ENCODE measurements at regions not wholly inside any gene's neighbourhood (a gene's known extent, or its start where the extent isn't known, plus 50 kb on each side); places are given as distances from the start of the nearest gene placed in this dataset.
"Not testable (repeated sequence)": the region's sequence is repeated elsewhere in the genome, so short reads cannot be mapped to it uniquely, and the experiment has no call there.

GRCh38 chr4:57300300-57300699 lies 190.1 kb upstream of the IGFBP7 start:
- not testable (repeated sequence) for DNase-seq

GRCh38 chr4:57291911-57292310 lies 181.7 kb upstream of the IGFBP7 start:
- no peak for DNase-seq

GRCh38 chr4:57287687-57288604 lies 177.8 kb upstream of the IGFBP7 start:
- no peak for DNase-seq

GRCh38 chr4:57282933-57283310 lies 172.7 kb upstream of the IGFBP7 start:
- DNase-seq, result no peak

GRCh38 chr4:57280481-57280880 lies 170.3 kb upstream of the IGFBP7 start:
- no peak for DNase-seq

- DNase-seq, result no peak
Measured at GRCh38 chr4:57278780-57279179, 168.6 kb upstream of the IGFBP7 start.

GRCh38 chr4:57274082-57274481 lies 163.9 kb upstream of the IGFBP7 start:
- no peak for DNase-seq

GRCh38 chr4:57270346-57270745 lies 160.2 kb upstream of the IGFBP7 start:
- no peak for DNase-seq

GRCh38 chr4:57265831-57266582 lies 155.8 kb upstream of the IGFBP7 start:
- DNase-seq, result no peak

GRCh38 chr4:57254754-57255153 lies 144.6 kb upstream of the IGFBP7 start:
- no peak for DNase-seq

- DNase-seq, result no peak
Measured at GRCh38 chr4:57249083-57249482, 138.9 kb upstream of the IGFBP7 start.

GRCh38 chr4:57243076-57243475 lies 132.9 kb upstream of the IGFBP7 start:
- no peak for DNase-seq

GRCh38 chr4:57234252-57234775 lies 124.1 kb upstream of the IGFBP7 start:
- no peak for DNase-seq

GRCh38 chr4:57233386-57233785 lies 123.2 kb upstream of the IGFBP7 start:
- no peak for DNase-seq

GRCh38 chr4:57231781-57232180 lies 121.6 kb upstream of the IGFBP7 start:
- no peak for DNase-seq

GRCh38 chr4:57220734-57221133 lies 110.5 kb upstream of the IGFBP7 start:
- DNase-seq, result no peak

GRCh38 chr4:57220172-57220571 lies 110.0 kb upstream of the IGFBP7 start:
- no peak for DNase-seq

GRCh38 chr4:57219431-57219830 lies 109.2 kb upstream of the IGFBP7 start:
- no peak for DNase-seq

- no peak for DNase-seq
Measured at GRCh38 chr4:57214654-57215411, 104.6 kb upstream of the IGFBP7 start.

GRCh38 chr4:57211131-57211530 lies 100.9 kb upstream of the IGFBP7 start:
- no peak for DNase-seq

GRCh38 chr4:57206172-57206571 lies 96.0 kb upstream of the IGFBP7 start:
- DNase-seq, result no peak

GRCh38 chr4:57205580-57205979 lies 95.4 kb upstream of the IGFBP7 start:
- no peak for DNase-seq

- no peak for DNase-seq
Measured at GRCh38 chr4:57200799-57201327, 90.7 kb upstream of the IGFBP7 start.
